Esophagus squamous epithelium (tissue), 5 donors: ENCODE measurements at regions not wholly inside any gene's neighbourhood (a gene's known extent, or its start where the extent isn't known, plus 50 kb on each side); places are given as distances from the start of the nearest gene placed in this dataset.

Experiments used
- DNase-seq: peaks from one replicate; lab custom pipeline; 2025; lab: John Stamatoyannopoulos, UW
- H3K27ac ChIP-seq, 4 donors: fragments of 200-600 bp; sonication (generic); one replicate each; pipeline ENCODE4 v1.5.1; 2016 to 2019; ENCODE audit warnings: mild to moderate bottlenecking in 1 of 4
- H3K27me3 ChIP-seq, 4 donors: fragments of 200-600 bp; sonication (generic); 1 replicate in 3 of 4; 2 replicates in 1 of 4; pipeline versions ENCODE4 v1.5.1 to v1.6.0; 2017 to 2021; ENCODE audit warnings: antibody characterized with exemption in 1 of 4
- H3K36me3 ChIP-seq, 3 donors: fragments of 200-600 bp; sonication (generic); one replicate each; pipeline ENCODE4 v1.5.1; 2016 to 2019
- H3K4me1 ChIP-seq, 3 donors: fragments of 200-600 bp; sonication (generic); one replicate each; pipeline ENCODE4 v1.5.1; 2017 to 2019
- H3K4me3 ChIP-seq, 4 donors: fragments of 200-600 bp; sonication (generic); 1 replicate in 3 of 4; 2 replicates in 1 of 4; pipeline ENCODE4 v1.5.1; 2016 to 2019; ENCODE audit warnings: mild to moderate bottlenecking in 2 of 4, moderate library complexity in 1 of 4
- H3K9me3 ChIP-seq, 3 donors: fragments of 200-600 bp; sonication (generic); one replicate each; pipeline ENCODE4 v1.5.1; 2016 to 2019
- POLR2A ChIP-seq, 4 donors: fragments of 450-650 bp; IDR thresholded peaks; one replicate each; pipeline ENCODE4 v1.6.1; 2017; ENCODE audit warnings: antibody characterized with exemption in 4 of 4, mild to moderate bottlenecking in 4 of 4, moderate library complexity in 3 of 4
- WGBS, 2 donors: methylation state at CpG; one replicate each; pipeline ENCODE4 v1.1.5; 2018; 5-methylcytosine and 5-hydroxymethylcytosine counted together
- intact Hi-C: fragments of 100-400 bp; cut with DNase I; formaldehyde crosslinking; loops from one replicate; pipeline ENCODE4 v1.15.0; 2022
- TF ChIP-seq, protein P1 (sequence below), 6 experiments: fragments of 450-650 bp in 4 of 6; fragments of 200-600 bp in 2 of 6; sonication (generic) in 2 of 6; IDR thresholded peaks; one replicate each; pipeline ENCODE4 v1.5.1; 2016 to 2019; ENCODE audit warnings: antibody characterized with exemption in 6 of 6, mild to moderate bottlenecking in 4 of 6, moderate library complexity in 4 of 6
- donor health status: DM: yes; HTN: yes; CAD: no.

DNA sequence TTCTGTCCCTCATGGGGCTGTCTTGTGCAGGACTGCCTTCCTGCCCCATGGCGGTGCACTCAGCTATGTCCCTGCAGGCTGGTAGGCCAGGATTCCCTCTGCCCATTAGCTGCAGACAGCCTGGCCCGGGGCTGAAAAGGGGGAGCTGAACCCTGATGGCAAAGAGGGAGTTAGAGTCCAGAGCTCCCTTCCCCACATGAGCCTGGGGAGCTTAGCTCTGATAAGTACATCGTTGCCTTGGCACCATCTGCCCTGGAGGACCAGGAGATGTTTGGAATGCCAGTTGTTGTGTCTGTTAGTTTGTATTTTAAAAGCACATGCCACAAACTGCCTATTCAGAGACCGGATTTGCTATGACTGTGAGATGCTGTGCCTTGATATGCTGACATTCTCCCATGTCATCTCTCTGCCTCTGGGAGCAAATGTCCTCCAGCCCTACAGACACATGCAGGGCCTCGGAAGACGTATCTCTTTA, 65.1 kb upstream of the AFF3 start:
- H3K4me3 ChIP-seq, result no peak overlapping the region
- WGBS, 2 donors, result 71 to 76% methylated on average over 4 to 6 of the region's 6 CpGs
- H3K36me3 ChIP-seq, result no peaks in the 10 kb centered on the region
- intact Hi-C loops, result no loop called here
- no peaks in the 10 kb centered on the region for H3K27me3 ChIP-seq
- DNase-seq, result no peak
- TF ChIP-seq POLR2A (IDR thresholded peaks at IDR 0.05), result no peak
- TF ChIP-seq, protein P1, sequence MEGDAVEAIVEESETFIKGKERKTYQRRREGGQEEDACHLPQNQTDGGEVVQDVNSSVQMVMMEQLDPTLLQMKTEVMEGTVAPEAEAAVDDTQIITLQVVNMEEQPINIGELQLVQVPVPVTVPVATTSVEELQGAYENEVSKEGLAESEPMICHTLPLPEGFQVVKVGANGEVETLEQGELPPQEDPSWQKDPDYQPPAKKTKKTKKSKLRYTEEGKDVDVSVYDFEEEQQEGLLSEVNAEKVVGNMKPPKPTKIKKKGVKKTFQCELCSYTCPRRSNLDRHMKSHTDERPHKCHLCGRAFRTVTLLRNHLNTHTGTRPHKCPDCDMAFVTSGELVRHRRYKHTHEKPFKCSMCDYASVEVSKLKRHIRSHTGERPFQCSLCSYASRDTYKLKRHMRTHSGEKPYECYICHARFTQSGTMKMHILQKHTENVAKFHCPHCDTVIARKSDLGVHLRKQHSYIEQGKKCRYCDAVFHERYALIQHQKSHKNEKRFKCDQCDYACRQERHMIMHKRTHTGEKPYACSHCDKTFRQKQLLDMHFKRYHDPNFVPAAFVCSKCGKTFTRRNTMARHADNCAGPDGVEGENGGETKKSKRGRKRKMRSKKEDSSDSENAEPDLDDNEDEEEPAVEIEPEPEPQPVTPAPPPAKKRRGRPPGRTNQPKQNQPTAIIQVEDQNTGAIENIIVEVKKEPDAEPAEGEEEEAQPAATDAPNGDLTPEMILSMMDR (IDR thresholded peaks at IDR 0.05), result no peak
- no peaks in the 10 kb centered on the region for H3K9me3 ChIP-seq
- no peaks in the 10 kb centered on the region for H3K4me1 ChIP-seq
- no peak overlapping the region for H3K27ac ChIP-seq

DNA sequence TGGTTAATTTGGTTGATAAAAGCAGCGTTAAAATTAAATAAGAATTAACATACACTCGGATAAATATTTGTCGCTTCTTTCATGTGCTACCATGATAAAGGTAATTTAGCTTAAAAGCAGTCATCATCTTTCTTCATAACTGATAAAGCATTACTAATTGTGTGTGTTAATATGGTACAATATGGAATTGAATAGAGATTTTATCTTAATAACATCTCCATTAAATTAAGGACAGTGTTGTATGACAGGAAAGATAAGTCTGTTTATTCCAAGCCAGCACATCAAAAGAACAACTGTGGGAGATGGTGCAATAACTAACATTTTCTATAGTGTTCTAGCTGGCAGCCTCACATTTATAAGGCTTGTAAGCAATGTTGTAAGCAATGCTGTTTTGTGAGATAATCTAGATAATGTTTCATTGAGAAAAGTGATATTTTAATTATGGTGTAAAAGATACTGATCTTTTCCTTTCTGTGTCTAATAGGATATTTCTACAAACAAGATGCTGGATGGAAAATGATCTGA, 64.4 kb upstream of the AFF3 start:
- DNase-seq, result no peak
- intact Hi-C loops, result no loop called here
- Histone ChIP-seq H3K27me3 (no peaks in the 10 kb centered on the region), H3K36me3 (no peaks in the 10 kb centered on the region), H3K9me3 (no peaks in the 10 kb centered on the region), H3K27ac (no peak overlapping the region), H3K4me1 (no peaks in the 10 kb centered on the region), H3K4me3 (no peak overlapping the region)
- TF ChIP-seq POLR2A (IDR thresholded peaks at IDR 0.05), result no peak
- TF ChIP-seq, protein P1 (IDR thresholded peaks at IDR 0.05), result no peak
- 94 to 97% methylated on average over 3 of the region's 3 CpGs for WGBS, 2 donors

DNA sequence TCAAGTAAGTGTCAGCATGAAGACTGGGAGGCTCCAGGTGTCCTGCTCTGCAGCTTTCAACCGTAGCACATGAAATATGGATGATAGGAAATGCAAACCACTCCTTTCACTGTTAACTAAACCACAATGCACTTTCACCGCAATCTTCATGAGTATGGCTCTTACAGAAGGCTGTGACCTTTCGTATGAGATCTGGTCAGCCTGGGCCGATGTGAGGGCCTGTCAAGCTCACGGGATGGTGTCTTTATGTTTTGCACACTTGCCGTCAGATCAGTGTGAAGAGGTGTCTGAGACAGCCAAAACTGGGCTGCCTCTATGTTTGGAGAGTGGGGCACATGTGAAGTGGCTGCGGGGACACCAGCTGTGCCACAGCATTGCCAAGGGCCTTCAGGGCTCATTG, 62.8 kb upstream of the AFF3 start:
- DNase-seq, result no peak
- no peaks in the 10 kb centered on the region for H3K36me3 ChIP-seq
- no peaks in the 10 kb centered on the region for H3K4me1 ChIP-seq
- no peak overlapping the region for H3K27ac ChIP-seq
- intact Hi-C loops, result no loop called here
- no peaks in the 10 kb centered on the region for H3K9me3 ChIP-seq
- TF ChIP-seq POLR2A (IDR thresholded peaks at IDR 0.05), result no peak
- TF ChIP-seq, protein P1 (IDR thresholded peaks at IDR 0.05), result no peak
- no peaks in the 10 kb centered on the region for H3K27me3 ChIP-seq
- 68 to 88% methylated on average over 3 to 7 of the region's 7 CpGs for WGBS, 2 donors
- no peak overlapping the region for H3K4me3 ChIP-seq

DNA sequence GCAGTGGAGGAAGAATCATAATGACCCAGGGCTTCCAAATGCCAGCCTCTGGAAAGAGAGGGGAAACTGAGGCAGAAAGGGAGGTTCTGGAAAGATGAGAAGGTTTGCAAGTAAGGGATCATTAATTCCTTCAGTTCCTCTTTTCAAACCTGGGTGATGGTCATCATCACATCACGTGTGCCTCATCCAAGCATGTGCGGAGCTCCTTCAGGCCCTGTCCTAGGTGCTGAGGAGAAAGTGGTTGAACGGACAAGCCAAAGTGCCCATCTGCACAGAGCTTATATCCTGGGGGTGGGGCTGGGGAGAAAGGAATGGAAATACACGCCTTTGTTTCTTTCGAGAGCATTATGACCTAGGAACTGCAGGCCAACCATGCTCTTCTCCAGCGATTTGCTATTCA, 60.2 kb upstream of the AFF3 start:
- H3K36me3 ChIP-seq, result no peaks in the 10 kb centered on the region
- intact Hi-C loops, result no loop called here
- TF ChIP-seq, protein P1 (IDR thresholded peaks at IDR 0.05), result no peak
- TF ChIP-seq POLR2A (IDR thresholded peaks at IDR 0.05), result no peak
- no peak overlapping the region for H3K27ac ChIP-seq
- H3K27me3 ChIP-seq, result no peaks in the 10 kb centered on the region
- no peak for DNase-seq
- 76 to 80% methylated on average over 3 to 6 of the region's 6 CpGs for WGBS, 2 donors
- H3K4me1 ChIP-seq, result peaks cover 0 to 16% (median 15%) of the 10 kb centered on the region in 3 donors
- H3K9me3 ChIP-seq, result no peaks in the 10 kb centered on the region
- H3K4me3 ChIP-seq, result no peak overlapping the region

DNA sequence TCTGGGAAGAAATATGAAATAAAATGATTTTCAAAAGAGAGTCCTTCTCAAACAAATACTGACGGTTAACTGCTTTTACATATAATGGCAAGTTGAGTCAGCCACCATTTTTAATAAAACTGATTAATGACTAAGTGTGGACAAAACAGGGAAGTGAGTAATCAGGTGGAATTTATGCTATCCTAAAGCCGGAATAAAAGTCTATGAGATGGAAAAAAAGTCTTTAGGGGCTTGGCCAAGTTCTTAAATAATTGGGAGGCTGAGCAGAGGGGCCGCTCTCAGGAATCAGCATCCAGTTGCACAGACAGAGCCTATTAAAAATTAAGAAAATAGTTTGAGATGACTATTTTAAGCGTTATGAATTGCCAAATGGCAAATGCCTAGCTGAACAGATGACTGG, 58.6 kb upstream of the AFF3 start:
- no peaks in the 10 kb centered on the region for H3K27me3 ChIP-seq
- no peak overlapping the region for H3K27ac ChIP-seq
- no peak for TF ChIP-seq POLR2A (IDR thresholded peaks at IDR 0.05)
- TF ChIP-seq, protein P1 (IDR thresholded peaks at IDR 0.05), result no peak
- H3K36me3 ChIP-seq, result no peaks in the 10 kb centered on the region
- no peaks in the 10 kb centered on the region for H3K9me3 ChIP-seq
- intact Hi-C loops, result no loop called here
- H3K4me3 ChIP-seq, result no peak overlapping the region
- DNase-seq, result no peak
- H3K4me1 ChIP-seq, result peaks cover 0 to 19% (median 18%) of the 10 kb centered on the region in 3 donors
- WGBS, 2 donors, result 53 to 62% methylated on average over 4 of the region's 4 CpGs
